Activated T-cell treated with anti-CD3 and anti-CD28 coated beads, Interleukin-2, amount 50 U/mL, for 48 hours (primary cell): ENCODE measurements at regions not wholly inside any gene's neighbourhood (a gene's known extent, or its start where the extent isn't known, plus 50 kb on each side); places are given as distances from the start of the nearest gene placed in this dataset.

ENCODE experiments used
- DNase-seq, 2 experiments: peaks; one replicate each; pipeline ENCODE4 v3.0.0-alpha.2; 2020

DNA sequence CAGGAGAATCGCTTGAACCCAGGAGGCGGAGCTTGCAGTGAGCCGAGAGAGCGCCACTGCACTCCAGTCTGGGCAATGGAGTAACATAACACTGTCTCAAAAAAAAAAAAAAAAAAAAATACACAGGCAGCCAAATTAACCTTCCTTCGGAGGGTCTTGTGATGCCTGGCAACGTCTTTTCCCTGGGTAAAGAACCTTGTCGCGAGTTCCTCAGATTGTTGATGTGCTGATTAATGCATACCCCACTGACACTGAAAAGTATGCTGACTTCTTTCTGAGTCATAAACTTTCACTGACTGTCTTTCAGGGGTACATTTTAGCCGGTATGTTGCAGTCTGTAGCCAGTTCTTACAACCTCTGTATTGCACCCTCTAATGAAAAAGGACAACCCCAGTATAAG lies 95.1 kb upstream of the SOD1 start:
- DNase-seq = no peak

- peak in 1 of 2 experiments; percentile 19 for DNase-seq
These were observed 99.0 kb upstream of the SOD1 start for GRCh38 chr21:31560479-31560878.

DNA sequence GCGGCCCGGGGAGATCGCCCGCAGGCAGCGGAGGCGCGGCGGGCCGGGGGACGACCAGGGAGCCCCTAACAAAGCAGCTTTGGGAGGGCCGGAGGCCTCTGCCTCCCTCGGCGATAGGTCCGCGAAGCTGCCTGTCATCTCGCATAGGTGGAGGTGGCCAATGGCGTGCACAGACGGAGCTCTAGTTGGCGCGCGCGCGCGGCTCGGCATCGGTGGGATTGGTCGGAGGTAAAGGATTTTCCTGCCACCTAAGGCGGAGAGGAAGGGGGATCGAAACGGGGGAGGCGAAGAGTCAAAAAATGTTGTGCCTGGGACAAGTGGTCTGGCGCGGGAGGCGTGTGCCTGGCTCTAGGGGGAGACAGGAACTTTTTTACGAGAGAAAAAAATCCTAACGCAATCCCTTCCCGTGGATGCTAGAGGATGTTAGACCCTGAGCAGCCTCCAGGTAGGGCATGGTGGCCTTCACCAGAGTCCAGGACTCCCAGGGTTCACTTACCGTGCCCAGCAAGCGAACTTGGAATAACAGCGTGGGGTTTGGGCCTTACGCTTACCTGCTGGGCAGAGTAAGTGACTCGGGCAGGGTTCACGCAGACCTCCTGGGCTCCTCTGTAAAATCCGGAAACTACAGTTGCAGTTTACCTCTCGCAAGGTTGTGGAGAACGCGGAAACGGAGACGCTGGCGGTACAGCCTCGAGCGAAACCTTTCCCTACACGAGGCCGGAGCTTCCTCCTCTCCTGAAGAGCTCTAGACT lies 99.9 kb upstream of the SOD1 start:
- peak; percentile 98 for DNase-seq

- DNase-seq = peak; percentile 93 to 95
These were observed 100.5 kb upstream of the SOD1 start for GRCh38 chr21:31558962-31559367.

GRCh38 chr21:31558189-31558961 lies 101.1 kb upstream of the SOD1 start:
- peak; percentile 53 to 68 for DNase-seq

- DNase-seq = peak; percentile 51 to 57
These were observed 101.9 kb upstream of the SOD1 start for GRCh38 chr21:31557421-31558188.

GRCh38 chr21:31556662-31557061 lies 102.8 kb upstream of the SOD1 start:
- DNase-seq = no peak

DNA sequence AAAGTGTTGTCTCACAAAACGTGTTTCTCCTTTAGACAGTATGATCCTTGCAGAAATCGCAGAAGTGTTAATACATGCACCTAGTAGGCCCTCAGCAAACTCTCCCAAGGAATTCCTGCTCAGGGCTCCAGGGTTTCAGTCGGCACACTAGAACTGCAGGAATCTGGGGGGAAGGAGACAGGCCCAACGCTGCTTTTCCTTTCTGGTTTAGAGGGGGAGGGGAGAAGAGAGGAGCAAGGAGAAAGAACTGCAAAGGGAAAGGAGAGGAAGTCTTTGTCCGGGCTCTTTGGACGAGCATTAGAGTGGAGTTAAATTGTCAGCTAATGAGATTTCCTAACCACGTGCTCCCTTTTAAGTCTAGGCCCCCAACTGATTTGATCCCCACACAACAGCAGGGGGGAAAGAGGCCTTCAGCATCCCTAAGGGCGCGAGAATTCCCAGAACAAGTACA lies 103.7 kb upstream of the SOD1 start:
- DNase-seq = no peak

- DNase-seq = peak; percentile 61 to 66
These were observed 104.9 kb upstream of the SOD1 start for GRCh38 chr21:31554511-31555022.

DNA sequence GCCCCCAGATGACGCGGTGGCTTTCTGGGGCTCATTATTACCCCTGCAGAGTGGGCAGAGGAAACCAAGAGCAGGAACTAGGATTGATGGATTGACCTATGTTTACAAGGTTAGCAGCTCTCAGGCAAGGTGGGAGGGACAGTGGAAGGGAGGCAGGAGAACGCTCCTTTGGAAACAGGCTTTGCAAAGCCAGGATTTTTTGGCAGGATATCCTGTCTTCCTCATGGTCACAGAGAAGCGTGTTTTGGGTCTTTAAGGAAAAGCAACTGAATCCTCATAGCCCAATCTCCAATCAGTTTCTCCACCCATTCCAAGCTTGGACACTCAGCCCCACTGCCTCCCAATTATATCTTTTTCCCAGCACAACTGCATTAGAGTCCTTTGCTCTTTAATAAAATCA lies 105.6 kb upstream of the SOD1 start:
- no peak for DNase-seq

DNA sequence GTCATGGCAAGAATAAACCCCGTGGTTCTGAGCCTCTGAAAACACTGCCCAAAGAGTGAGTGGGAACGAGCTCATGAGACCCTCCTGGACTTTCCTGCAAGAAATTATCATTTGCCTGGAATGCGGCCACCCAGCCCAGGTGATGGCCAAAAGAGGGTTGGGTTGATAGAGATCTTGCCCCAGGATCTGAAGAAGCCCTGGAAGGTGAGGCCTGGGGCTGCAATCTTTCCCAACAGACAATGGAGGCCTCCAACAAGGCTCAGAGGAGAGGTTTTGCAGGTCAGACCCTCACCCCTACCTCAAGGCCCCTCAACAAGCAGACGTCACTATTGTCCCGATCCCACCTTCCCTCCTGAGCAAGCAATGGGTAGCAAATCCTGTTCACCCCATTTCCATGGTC lies 106.0 kb upstream of the SOD1 start:
- DNase-seq = no peak

GRCh38 chr21:31552826-31553225 lies 106.7 kb upstream of the SOD1 start:
- no peak for DNase-seq

DNA sequence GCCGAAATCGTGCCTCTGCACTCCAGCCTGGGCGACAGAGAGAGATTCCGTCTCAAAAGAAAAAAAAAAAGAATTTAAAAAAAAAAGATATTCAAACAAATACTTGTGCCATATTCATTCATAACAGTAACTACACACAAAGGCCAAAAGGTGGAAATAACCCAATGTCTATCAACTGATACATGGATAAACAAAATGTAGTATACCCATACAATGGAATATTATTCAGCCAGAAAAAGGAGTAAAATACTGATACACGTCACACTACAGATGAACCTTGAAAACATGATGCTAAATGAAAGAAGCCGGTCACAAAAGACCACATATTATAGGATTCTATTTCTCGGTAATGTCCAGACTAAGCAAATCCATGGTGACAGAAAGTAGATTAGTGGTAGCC lies 109.4 kb upstream of the SOD1 start:
- no peak for DNase-seq

DNA sequence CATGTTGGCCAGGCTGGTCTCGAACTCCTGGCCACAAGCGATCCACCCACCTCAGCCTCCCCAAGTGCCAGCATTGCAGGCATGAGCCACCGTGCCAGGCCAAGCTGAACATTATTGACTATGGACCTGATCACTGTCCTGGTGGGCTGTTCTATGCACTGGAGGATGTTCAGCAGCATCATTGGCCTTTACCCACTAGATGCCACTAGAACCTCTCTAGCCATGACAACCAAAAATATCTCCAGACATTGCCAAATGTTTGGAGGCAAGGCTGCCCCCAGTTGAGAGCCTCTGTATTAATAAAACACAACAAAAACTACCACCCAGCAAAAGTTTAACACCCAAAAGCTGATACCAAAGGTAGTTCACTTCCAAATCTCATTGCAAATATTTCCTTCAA lies 110.8 kb upstream of the SOD1 start:
- no peak for DNase-seq

GRCh38 chr21:31546443-31547170 lies 112.9 kb upstream of the SOD1 start:
- DNase-seq = no peak

GRCh38 chr21:31545036-31545435 lies 114.5 kb upstream of the SOD1 start:
- no peak for DNase-seq

DNA sequence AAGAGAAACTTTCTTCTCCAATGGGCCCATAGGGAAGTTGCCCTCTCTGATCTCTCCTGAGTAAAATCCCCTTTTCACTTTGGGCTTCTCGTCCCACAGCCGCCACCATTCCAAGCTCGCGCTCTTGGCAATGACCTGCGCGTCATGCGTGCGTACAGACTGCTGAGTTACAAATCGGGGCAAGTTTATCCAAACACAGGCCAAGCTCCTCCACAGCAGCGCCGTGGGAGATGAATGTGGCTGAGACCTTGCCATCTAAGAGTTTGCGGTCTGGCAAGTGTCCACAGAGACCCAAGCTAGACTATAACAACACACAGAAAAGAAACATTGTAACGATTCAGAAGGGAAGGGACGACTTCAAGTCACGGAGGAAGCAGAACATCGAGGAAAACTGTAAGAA lies 116.3 kb upstream of the SOD1 start:
- no peak for DNase-seq

DNA sequence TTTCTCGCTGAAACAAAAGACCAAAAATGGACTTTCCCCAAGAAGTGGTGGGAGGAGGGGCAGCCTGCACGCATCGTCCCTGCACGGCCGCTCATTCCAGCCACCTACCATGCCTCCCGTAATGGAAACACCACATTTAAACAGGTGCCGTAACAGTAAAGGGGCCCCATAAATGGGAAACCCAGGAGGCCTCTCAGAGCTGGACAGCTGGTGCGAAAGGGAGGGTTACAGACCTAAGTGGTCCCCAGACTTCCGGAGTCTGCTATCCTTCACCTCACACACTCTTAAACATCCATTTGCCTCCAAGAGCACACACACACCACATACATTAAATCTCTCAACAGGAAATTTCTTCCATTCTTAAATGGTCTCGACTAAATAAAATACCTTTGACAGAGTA lies 120.7 kb upstream of the SOD1 start:
- DNase-seq = no peak

- DNase-seq = peak in 1 of 2 experiments; percentile 39
These were observed 121.5 kb upstream of the SOD1 start for GRCh38 chr21:31537872-31538576.

- no peak for DNase-seq
These were observed 123.4 kb upstream of the SOD1 start for GRCh38 chr21:31536138-31536537.

- no peak for DNase-seq
These were observed 127.5 kb upstream of the SOD1 start for GRCh38 chr21:31531967-31532366.
